Panc1 (cell line): ENCODE measurements at regions not wholly inside any gene's neighbourhood (a gene's known extent, or its start where the extent isn't known, plus 50 kb on each side); places are given as distances from the start of the nearest gene placed in this dataset.

Experiments used
- ATAC-seq: fragments of 200-7000 bp; cut with Tn5 transposase; 2 replicates; pipeline ENCODE4 v1.9.1; 2020; ENCODE audit warnings: mild to moderate bottlenecking, moderate library complexity
- BruUV-seq: library from RNA; stranded (reverse); fragments of 400-500 nt; replicated peaks from 2 replicates; lab custom pipeline; 2021; lab: Mats Ljungman, UMichigan
- CTCF ChIA-PET: fragments of 300-600 bp; sonication (Branson Sonifier 250); formaldehyde crosslinking; loops from one replicate; lab custom pipeline; 2022; ENCODE audit warnings: antibody characterized with exemption; lab: Charles Lee
- POLR2A ChIA-PET: fragments of 300-600 bp; sonication (Branson Sonifier 250); formaldehyde crosslinking; loops from one replicate; lab custom pipeline; 2022; ENCODE audit warnings: antibody characterized with exemption; lab: Charles Lee
- DNase-seq: peaks from one replicate; pipeline ENCODE4 v3.0.0-alpha.2; 2010; ENCODE audit warnings: low read depth, low spot score
- H3K27ac ChIP-seq: 2 replicates; pipeline ENCODE4 v1.5.1; 2011; ENCODE audit warnings: mild to moderate bottlenecking, low read length, inconsistent platforms
- H3K27me3 ChIP-seq: fragments of 200-500 bp; sonication (Bioruptor generic); 2 replicates; pipeline ENCODE4 v1.6.0; 2014; ENCODE audit warnings: low read length, inconsistent platforms; ENCODE audit not compliant: control insufficient read depth, insufficient read depth
- H3K36me3 ChIP-seq: fragments of 200-500 bp; sonication (Bioruptor generic); 2 replicates; pipeline ENCODE4 v1.5.1; 2014; ENCODE audit warnings: inconsistent platforms, mild to moderate bottlenecking, low read length, moderate library complexity; ENCODE audit not compliant: control insufficient read depth, insufficient read depth
- H3K4me1 ChIP-seq: 2 replicates; pipeline ENCODE4 v1.5.1; 2011; ENCODE audit warnings: inconsistent platforms, mild to moderate bottlenecking, low read length, moderate library complexity; ENCODE audit not compliant: control insufficient read depth, insufficient read depth
- H3K4me3 ChIP-seq, 2 experiments: 2 replicates each; pipeline ENCODE4 v1.5.1; 2011 to 2012; ENCODE audit warnings: low read depth in 2 of 2, low read length in 2 of 2, mild to moderate bottlenecking in 2 of 2, inconsistent platforms in 1 of 2, moderate library complexity in 1 of 2
- H3K9me3 ChIP-seq: fragments of 200-500 bp; sonication (Bioruptor generic); 2 replicates; pipeline ENCODE4 v1.5.1; 2014; ENCODE audit warnings: low read depth, mild to moderate bottlenecking, inconsistent platforms, low read length, moderate library complexity; ENCODE audit not compliant: control insufficient read depth, insufficient read depth
- POLR2AphosphoS5 ChIP-seq: IDR thresholded peaks from 2 replicates; pipeline ENCODE4 v1.6.1; 2012; ENCODE audit warnings: mild to moderate bottlenecking, low read depth, low read length, moderate library complexity
- SIN3A ChIP-seq: IDR thresholded peaks from 2 replicates; pipeline ENCODE4 v1.6.1; 2012; ENCODE audit warnings: low read depth, mild to moderate bottlenecking, low read length, moderate library complexity, borderline replicate concordance; ENCODE audit not compliant: insufficient read depth
- TCF7L2 ChIP-seq: IDR thresholded peaks from 2 replicates; pipeline ENCODE4 v1.6.1; 2011; ENCODE audit warnings: mild to moderate bottlenecking, low read depth, low read length, inconsistent platforms
- in situ Hi-C: cut with HindIII; loops from 2 replicates; pipeline ENCODE4 v1.10.0; 2016; ENCODE audit warnings: low sequenced_read_pairs, low pct_unique_long_range_greater_than_20kb
- intact Hi-C: fragments of 100-400 bp; cut with micrococcal nuclease; formaldehyde crosslinking; loops from one replicate; pipeline ENCODE4 v1.10.0; 2022; ENCODE audit not compliant: unreplicated experiment
- TF ChIP-seq, protein P1 (sequence below), 2 experiments: IDR thresholded peaks; 2 replicates each; pipeline ENCODE4 v1.6.1; 2011 to 2012; ENCODE audit warnings: low read depth in 2 of 2, control low read depth in 1 of 2, low read length in 1 of 2, mild to moderate bottlenecking in 1 of 2, moderate library complexity in 1 of 2; ENCODE audit not compliant: insufficient read depth in 1 of 2
- TF ChIP-seq, protein P2 (sequence below): fragments of 450-650 bp; IDR thresholded peaks from 2 replicates; pipeline ENCODE4 v1.5.1; 2017; ENCODE audit warnings: mild to moderate bottlenecking

DNA sequence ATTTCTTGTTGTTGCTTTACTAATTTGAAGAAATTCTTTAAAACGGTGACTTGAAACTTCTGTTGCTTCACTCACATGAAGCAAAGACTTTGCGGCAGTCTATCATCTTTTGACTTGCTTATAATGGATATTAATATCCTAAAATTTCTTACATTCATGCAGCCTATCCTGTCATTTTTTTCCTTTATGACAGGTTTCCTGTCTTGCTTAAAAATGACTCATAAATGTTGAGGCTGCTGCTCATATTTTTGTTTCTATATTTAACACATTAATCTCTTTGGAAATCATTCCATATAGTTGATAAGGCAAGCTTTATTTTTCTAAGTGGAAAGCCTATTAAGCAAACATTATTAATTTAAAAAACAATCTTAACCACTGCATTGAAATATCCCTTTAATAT lies 176.6 kb upstream of the GALNTL6 start:
- BruUV-seq, result no TSS peak
- ATAC-seq, result no peak
- ChIA-PET POLR2A (no interaction called here), CTCF (no interaction called here)
- TF ChIP-seq TCF7L2 (no peak), SIN3A (no peak), POLR2AphosphoS5 (no peak)
- TF ChIP-seq, protein P1, sequence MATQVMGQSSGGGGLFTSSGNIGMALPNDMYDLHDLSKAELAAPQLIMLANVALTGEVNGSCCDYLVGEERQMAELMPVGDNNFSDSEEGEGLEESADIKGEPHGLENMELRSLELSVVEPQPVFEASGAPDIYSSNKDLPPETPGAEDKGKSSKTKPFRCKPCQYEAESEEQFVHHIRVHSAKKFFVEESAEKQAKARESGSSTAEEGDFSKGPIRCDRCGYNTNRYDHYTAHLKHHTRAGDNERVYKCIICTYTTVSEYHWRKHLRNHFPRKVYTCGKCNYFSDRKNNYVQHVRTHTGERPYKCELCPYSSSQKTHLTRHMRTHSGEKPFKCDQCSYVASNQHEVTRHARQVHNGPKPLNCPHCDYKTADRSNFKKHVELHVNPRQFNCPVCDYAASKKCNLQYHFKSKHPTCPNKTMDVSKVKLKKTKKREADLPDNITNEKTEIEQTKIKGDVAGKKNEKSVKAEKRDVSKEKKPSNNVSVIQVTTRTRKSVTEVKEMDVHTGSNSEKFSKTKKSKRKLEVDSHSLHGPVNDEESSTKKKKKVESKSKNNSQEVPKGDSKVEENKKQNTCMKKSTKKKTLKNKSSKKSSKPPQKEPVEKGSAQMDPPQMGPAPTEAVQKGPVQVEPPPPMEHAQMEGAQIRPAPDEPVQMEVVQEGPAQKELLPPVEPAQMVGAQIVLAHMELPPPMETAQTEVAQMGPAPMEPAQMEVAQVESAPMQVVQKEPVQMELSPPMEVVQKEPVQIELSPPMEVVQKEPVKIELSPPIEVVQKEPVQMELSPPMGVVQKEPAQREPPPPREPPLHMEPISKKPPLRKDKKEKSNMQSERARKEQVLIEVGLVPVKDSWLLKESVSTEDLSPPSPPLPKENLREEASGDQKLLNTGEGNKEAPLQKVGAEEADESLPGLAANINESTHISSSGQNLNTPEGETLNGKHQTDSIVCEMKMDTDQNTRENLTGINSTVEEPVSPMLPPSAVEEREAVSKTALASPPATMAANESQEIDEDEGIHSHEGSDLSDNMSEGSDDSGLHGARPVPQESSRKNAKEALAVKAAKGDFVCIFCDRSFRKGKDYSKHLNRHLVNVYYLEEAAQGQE (IDR thresholded peaks at IDR 0.05; ENCODE audit: insufficient read depth in 1 of 2, low read depth in 2 of 2, low read length in 1 of 2), result no peak
- TF ChIP-seq, protein P2, sequence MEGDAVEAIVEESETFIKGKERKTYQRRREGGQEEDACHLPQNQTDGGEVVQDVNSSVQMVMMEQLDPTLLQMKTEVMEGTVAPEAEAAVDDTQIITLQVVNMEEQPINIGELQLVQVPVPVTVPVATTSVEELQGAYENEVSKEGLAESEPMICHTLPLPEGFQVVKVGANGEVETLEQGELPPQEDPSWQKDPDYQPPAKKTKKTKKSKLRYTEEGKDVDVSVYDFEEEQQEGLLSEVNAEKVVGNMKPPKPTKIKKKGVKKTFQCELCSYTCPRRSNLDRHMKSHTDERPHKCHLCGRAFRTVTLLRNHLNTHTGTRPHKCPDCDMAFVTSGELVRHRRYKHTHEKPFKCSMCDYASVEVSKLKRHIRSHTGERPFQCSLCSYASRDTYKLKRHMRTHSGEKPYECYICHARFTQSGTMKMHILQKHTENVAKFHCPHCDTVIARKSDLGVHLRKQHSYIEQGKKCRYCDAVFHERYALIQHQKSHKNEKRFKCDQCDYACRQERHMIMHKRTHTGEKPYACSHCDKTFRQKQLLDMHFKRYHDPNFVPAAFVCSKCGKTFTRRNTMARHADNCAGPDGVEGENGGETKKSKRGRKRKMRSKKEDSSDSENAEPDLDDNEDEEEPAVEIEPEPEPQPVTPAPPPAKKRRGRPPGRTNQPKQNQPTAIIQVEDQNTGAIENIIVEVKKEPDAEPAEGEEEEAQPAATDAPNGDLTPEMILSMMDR, result no peak
- Histone ChIP-seq H3K9me3 (no peaks in the 10 kb centered on the region), H3K4me3 (no peak overlapping the region), H3K4me1 (no peaks in the 10 kb centered on the region), H3K36me3 (no peaks in the 10 kb centered on the region), H3K27ac (no peak overlapping the region), H3K27me3 (no peaks in the 10 kb centered on the region)
- no peak for DNase-seq
- in situ Hi-C loops (no loop called here), intact Hi-C loops (no loop called here)

DNA sequence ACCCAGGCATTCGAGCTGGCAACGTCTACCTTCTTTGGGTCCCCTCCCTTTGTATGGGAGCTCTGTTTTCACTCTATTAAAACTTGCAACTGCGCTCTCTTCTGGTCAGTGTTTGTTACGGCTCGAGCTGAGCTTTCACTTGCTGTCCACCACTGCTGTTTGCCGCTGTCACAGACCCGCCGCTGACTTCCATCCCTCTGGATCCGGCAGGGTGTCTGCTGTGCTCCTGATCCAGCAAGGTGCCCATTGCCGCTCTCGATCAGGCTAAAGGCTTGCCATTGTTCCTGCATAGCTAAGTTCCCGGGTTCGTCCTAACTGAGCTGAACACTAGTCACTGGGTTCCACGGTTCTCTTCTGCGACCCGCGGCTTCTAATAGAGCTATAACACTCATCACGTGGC lies 183.5 kb upstream of the GALNTL6 start:
- in situ Hi-C loops, result no loop called here
- CTCF ChIA-PET, result no interaction called here

More for the DNA sequence above, 183.5 kb upstream of the GALNTL6 start:
- DNase-seq (no peak), ATAC-seq (no peak)
- no peaks in the 10 kb centered on the region for H3K4me1 ChIP-seq
- no TSS peak for BruUV-seq
- no peaks in the 10 kb centered on the region for H3K9me3 ChIP-seq
- intact Hi-C loops, result no loop called here
- H3K27ac ChIP-seq, result no peak overlapping the region
- POLR2A ChIA-PET, result no interaction called here
- H3K36me3 ChIP-seq, result no peaks in the 10 kb centered on the region
- no peaks in the 10 kb centered on the region for H3K27me3 ChIP-seq
- no peak overlapping the region for H3K4me3 ChIP-seq
- TF ChIP-seq TCF7L2 (no peak), POLR2AphosphoS5 (no peak), SIN3A (no peak)
- TF ChIP-seq, protein P2, result no peak
- TF ChIP-seq, protein P1 (IDR thresholded peaks at IDR 0.05; ENCODE audit: insufficient read depth in 1 of 2, low read depth in 2 of 2, low read length in 1 of 2), result no peak
